ENCODE measurements at regions not wholly inside any gene's neighbourhood (a gene's known extent, or its start where the extent isn't known, plus 50 kb on each side); places are given as distances from the start of the nearest gene placed in this dataset.

DNA sequence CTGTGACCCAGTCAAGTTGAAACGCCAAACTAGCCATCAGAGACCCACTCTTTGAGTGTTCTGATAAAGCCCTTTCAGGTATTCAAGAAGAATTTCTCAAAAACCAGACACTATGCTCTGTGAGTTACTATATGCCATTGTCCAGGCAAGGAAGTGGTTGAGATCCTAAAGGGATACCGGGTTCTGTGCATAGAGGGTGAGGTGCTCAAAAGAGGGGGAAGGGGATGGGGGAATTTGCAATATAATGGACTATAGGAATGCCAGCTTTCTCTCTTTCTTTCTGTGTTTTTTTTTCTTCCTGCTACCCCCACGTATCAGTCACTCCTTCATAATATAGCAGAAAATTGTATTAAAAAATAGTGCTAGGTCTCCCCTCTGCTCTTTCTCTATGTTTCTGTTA lies 1619.0 kb downstream of the STIM2 start:
- no peak for TF ChIP-seq POLR2A (IDR thresholded peaks at IDR 0.05)
- TF ChIP-seq, protein P1, sequence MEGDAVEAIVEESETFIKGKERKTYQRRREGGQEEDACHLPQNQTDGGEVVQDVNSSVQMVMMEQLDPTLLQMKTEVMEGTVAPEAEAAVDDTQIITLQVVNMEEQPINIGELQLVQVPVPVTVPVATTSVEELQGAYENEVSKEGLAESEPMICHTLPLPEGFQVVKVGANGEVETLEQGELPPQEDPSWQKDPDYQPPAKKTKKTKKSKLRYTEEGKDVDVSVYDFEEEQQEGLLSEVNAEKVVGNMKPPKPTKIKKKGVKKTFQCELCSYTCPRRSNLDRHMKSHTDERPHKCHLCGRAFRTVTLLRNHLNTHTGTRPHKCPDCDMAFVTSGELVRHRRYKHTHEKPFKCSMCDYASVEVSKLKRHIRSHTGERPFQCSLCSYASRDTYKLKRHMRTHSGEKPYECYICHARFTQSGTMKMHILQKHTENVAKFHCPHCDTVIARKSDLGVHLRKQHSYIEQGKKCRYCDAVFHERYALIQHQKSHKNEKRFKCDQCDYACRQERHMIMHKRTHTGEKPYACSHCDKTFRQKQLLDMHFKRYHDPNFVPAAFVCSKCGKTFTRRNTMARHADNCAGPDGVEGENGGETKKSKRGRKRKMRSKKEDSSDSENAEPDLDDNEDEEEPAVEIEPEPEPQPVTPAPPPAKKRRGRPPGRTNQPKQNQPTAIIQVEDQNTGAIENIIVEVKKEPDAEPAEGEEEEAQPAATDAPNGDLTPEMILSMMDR (IDR thresholded peaks at IDR 0.05) = no peak
- TF ChIP-seq EP300 (IDR thresholded peaks at IDR 0.05) = no peak

Measured in tibial nerve (tissue), 4 donors.